ENCODE measurements at regions not wholly inside any gene's neighbourhood (a gene's known extent, or its start where the extent isn't known, plus 50 kb on each side); places are given as distances from the start of the nearest gene placed in this dataset.

GRCh38 chr6:135657207-135657606 lies 159.7 kb upstream of the AHI1 start:
- H4K20me1 ChIP-seq (ENCODE audit: insufficient read depth, low read length) = no peaks in the 10 kb centered on the region
- no peak overlapping the region for H3K4me3 ChIP-seq (ENCODE audit: low read depth in 1 of 2, low read length in 2 of 2)
- H3K9me3 ChIP-seq (ENCODE audit: insufficient read depth, low read length, severe bottlenecking) = no peaks in the 10 kb centered on the region
- H3K4me2 ChIP-seq (ENCODE audit: insufficient read depth, low read length) = no peak overlapping the region
- no peak overlapping the region for H3K27ac ChIP-seq (ENCODE audit: low read length)
- H3K79me2 ChIP-seq (ENCODE audit: insufficient read depth, low read length) = no peaks in the 10 kb centered on the region
- no peak overlapping the region for H2AFZ ChIP-seq (ENCODE audit: low read depth, low read length)
- no peaks in the 10 kb centered on the region for H3K4me1 ChIP-seq (ENCODE audit: insufficient read depth, low read length)
- DNase-seq (no peak), ATAC-seq (ENCODE audit: insufficient read depth, low read depth) (no peak)
- no peaks in the 10 kb centered on the region for H3K27me3 ChIP-seq (ENCODE audit: insufficient read depth, low read length, poor library complexity)
- TF ChIP-seq EZH2 (IDR thresholded peaks at IDR 0.05; ENCODE audit: borderline replicate concordance, low read depth, low read length, severe bottlenecking) = no peak
- no peak for TF ChIP-seq CTCF (IDR thresholded peaks at IDR 0.05; ENCODE audit: borderline replicate concordance, extremely low read depth, low read length, poor library complexity, severe bottlenecking)
- no peak overlapping the region for H3K9ac ChIP-seq (ENCODE audit: low read depth, low read length)
- no peaks in the 10 kb centered on the region for H3K36me3 ChIP-seq (ENCODE audit: insufficient read depth, low read length)

GRCh38 chr6:135658481-135658880 lies 160.9 kb upstream of the AHI1 start:
- no peak overlapping the region for H3K9ac ChIP-seq (ENCODE audit: low read depth, low read length)
- no peaks in the 10 kb centered on the region for H3K79me2 ChIP-seq (ENCODE audit: insufficient read depth, low read length)
- no peaks in the 10 kb centered on the region for H4K20me1 ChIP-seq (ENCODE audit: insufficient read depth, low read length)
- H3K9me3 ChIP-seq (ENCODE audit: insufficient read depth, low read length, severe bottlenecking) = no peaks in the 10 kb centered on the region
- H3K4me1 ChIP-seq (ENCODE audit: insufficient read depth, low read length) = no peaks in the 10 kb centered on the region
- H2AFZ ChIP-seq (ENCODE audit: low read depth, low read length) = no peak overlapping the region
- H3K27ac ChIP-seq (ENCODE audit: low read length) = no peak overlapping the region
- ATAC-seq (ENCODE audit: insufficient read depth, low read depth) = no peak
- no peak overlapping the region for H3K4me3 ChIP-seq (ENCODE audit: low read depth in 1 of 2, low read length in 2 of 2)
- DNase-seq = no peak
- TF ChIP-seq CTCF (IDR thresholded peaks at IDR 0.05; ENCODE audit: borderline replicate concordance, extremely low read depth, low read length, poor library complexity, severe bottlenecking) (no peak), EZH2 (IDR thresholded peaks at IDR 0.05; ENCODE audit: borderline replicate concordance, low read depth, low read length, severe bottlenecking) (no peak)
- no peaks in the 10 kb centered on the region for H3K36me3 ChIP-seq (ENCODE audit: insufficient read depth, low read length)
- H3K27me3 ChIP-seq (ENCODE audit: insufficient read depth, low read length, poor library complexity) = no peaks in the 10 kb centered on the region
- no peak overlapping the region for H3K4me2 ChIP-seq (ENCODE audit: insufficient read depth, low read length)

- Histone ChIP-seq H3K4me1 (ENCODE audit: insufficient read depth, low read length) (no peaks in the 10 kb centered on the region), H3K36me3 (ENCODE audit: insufficient read depth, low read length) (no peaks in the 10 kb centered on the region), H3K9ac (ENCODE audit: low read depth, low read length) (no peak overlapping the region), H2AFZ (ENCODE audit: low read depth, low read length) (no peak overlapping the region), H3K27ac (ENCODE audit: low read length) (no peak overlapping the region), H4K20me1 (ENCODE audit: insufficient read depth, low read length) (no peaks in the 10 kb centered on the region), H3K4me3 (ENCODE audit: low read depth in 1 of 2, low read length in 2 of 2) (no peak overlapping the region), H3K9me3 (ENCODE audit: insufficient read depth, low read length, severe bottlenecking) (no peaks in the 10 kb centered on the region), H3K27me3 (ENCODE audit: insufficient read depth, low read length, poor library complexity) (no peaks in the 10 kb centered on the region), H3K4me2 (ENCODE audit: insufficient read depth, low read length) (no peak overlapping the region), H3K79me2 (ENCODE audit: insufficient read depth, low read length) (no peaks in the 10 kb centered on the region)
- no peak for ATAC-seq (ENCODE audit: insufficient read depth, low read depth)
- TF ChIP-seq EZH2 (IDR thresholded peaks at IDR 0.05; ENCODE audit: borderline replicate concordance, low read depth, low read length, severe bottlenecking) = no peak
- TF ChIP-seq CTCF (IDR thresholded peaks at IDR 0.05; ENCODE audit: borderline replicate concordance, extremely low read depth, low read length, poor library complexity, severe bottlenecking) = no peak
- DNase-seq = no peak
These were observed 161.4 kb upstream of the AHI1 start for GRCh38 chr6:135658916-135659315.

- H2AFZ ChIP-seq (ENCODE audit: low read depth, low read length) = no peak overlapping the region
- H3K36me3 ChIP-seq (ENCODE audit: insufficient read depth, low read length) = no peaks in the 10 kb centered on the region
- H3K27ac ChIP-seq (ENCODE audit: low read length) = no peak overlapping the region
- TF ChIP-seq EZH2 (IDR thresholded peaks at IDR 0.05; ENCODE audit: borderline replicate concordance, low read depth, low read length, severe bottlenecking) (no peak), CTCF (IDR thresholded peaks at IDR 0.05; ENCODE audit: borderline replicate concordance, extremely low read depth, low read length, poor library complexity, severe bottlenecking) (no peak)
- no peaks in the 10 kb centered on the region for H3K9me3 ChIP-seq (ENCODE audit: insufficient read depth, low read length, severe bottlenecking)
- no peak overlapping the region for H3K4me3 ChIP-seq (ENCODE audit: low read depth in 1 of 2, low read length in 2 of 2)
- DNase-seq (no peak), ATAC-seq (ENCODE audit: insufficient read depth, low read depth) (no peak)
- no peaks in the 10 kb centered on the region for H3K27me3 ChIP-seq (ENCODE audit: insufficient read depth, low read length, poor library complexity)
- H3K4me1 ChIP-seq (ENCODE audit: insufficient read depth, low read length) = no peaks in the 10 kb centered on the region
- H3K79me2 ChIP-seq (ENCODE audit: insufficient read depth, low read length) = no peaks in the 10 kb centered on the region
- no peaks in the 10 kb centered on the region for H4K20me1 ChIP-seq (ENCODE audit: insufficient read depth, low read length)
- H3K9ac ChIP-seq (ENCODE audit: low read depth, low read length) = no peak overlapping the region
- no peak overlapping the region for H3K4me2 ChIP-seq (ENCODE audit: insufficient read depth, low read length)
These were observed 167.0 kb upstream of the AHI1 start for GRCh38 chr6:135664527-135664926.
